NCI-H510A (cell line): ENCODE measurements at regions not wholly inside any gene's neighbourhood (a gene's known extent, or its start where the extent isn't known, plus 50 kb on each side); places are given as distances from the start of the nearest gene placed in this dataset.
A peak's percentile ranks its signal among the peaks of the same experiment; 100 is the strongest.
"Not testable (repeated sequence)": the region's sequence is repeated elsewhere in the genome, so short reads cannot be mapped to it uniquely, and the experiment has no call there.

ENCODE experiments used
- DNase-seq: peaks from one replicate; lab custom pipeline; 2025; lab: John Stamatoyannopoulos, UW

GRCh38 chr7:89621925-89622641 is 532.2 kb upstream of the STEAP1 start:
- DNase-seq, result no peak

GRCh38 chr7:89623018-89623672 is 531.1 kb upstream of the STEAP1 start:
- no peak for DNase-seq

- not testable (repeated sequence) for DNase-seq
These were observed 530.1 kb upstream of the STEAP1 start for GRCh38 chr7:89624155-89624554.

- no peak for DNase-seq
These were observed 505.8 kb upstream of the STEAP1 start for GRCh38 chr7:89648509-89648908.

- no peak for DNase-seq
These were observed 498.3 kb upstream of the STEAP1 start for GRCh38 chr7:89655946-89656345.

GRCh38 chr7:89661876-89662275 is 492.4 kb upstream of the STEAP1 start:
- DNase-seq, result no peak

GRCh38 chr7:89666136-89666835 is 488.0 kb upstream of the STEAP1 start:
- no peak for DNase-seq

GRCh38 chr7:89680161-89680560 is 474.1 kb upstream of the STEAP1 start:
- DNase-seq, result no peak

- DNase-seq, result no peak
These were observed 472.8 kb upstream of the STEAP1 start for GRCh38 chr7:89681448-89681847.

- no peak for DNase-seq
These were observed 469.0 kb upstream of the STEAP1 start for GRCh38 chr7:89685287-89685686.

GRCh38 chr7:89687211-89687610 is 467.1 kb upstream of the STEAP1 start:
- DNase-seq, result no peak

- no peak for DNase-seq
These were observed 459.0 kb upstream of the STEAP1 start for GRCh38 chr7:89695241-89695640.

- no peak for DNase-seq
These were observed 440.1 kb upstream of the STEAP1 start for GRCh38 chr7:89714131-89714530.

- DNase-seq, result peak; percentile 17
These were observed 435.3 kb upstream of the STEAP1 start for GRCh38 chr7:89718941-89719340.

GRCh38 chr7:89728481-89728880 is 425.8 kb upstream of the STEAP1 start:
- DNase-seq, result no peak

GRCh38 chr7:89731751-89732445 is 422.4 kb upstream of the STEAP1 start:
- DNase-seq, result no peak

GRCh38 chr7:89738549-89738948 is 415.7 kb upstream of the STEAP1 start:
- DNase-seq, result no peak

GRCh38 chr7:89757910-89758309 is 396.4 kb upstream of the STEAP1 start:
- no peak for DNase-seq

GRCh38 chr7:89760690-89761089 is 393.6 kb upstream of the STEAP1 start:
- DNase-seq, result no peak

GRCh38 chr7:89761173-89761572 is 393.1 kb upstream of the STEAP1 start:
- DNase-seq, result no peak

- no peak for DNase-seq
These were observed 384.1 kb upstream of the STEAP1 start for GRCh38 chr7:89770161-89770560.

GRCh38 chr7:89771003-89771636 is 383.1 kb upstream of the STEAP1 start:
- no peak for DNase-seq
